ENCODE measurements at regions not wholly inside any gene's neighbourhood (a gene's known extent, or its start where the extent isn't known, plus 50 kb on each side); places are given as distances from the start of the nearest gene placed in this dataset.

DNA sequence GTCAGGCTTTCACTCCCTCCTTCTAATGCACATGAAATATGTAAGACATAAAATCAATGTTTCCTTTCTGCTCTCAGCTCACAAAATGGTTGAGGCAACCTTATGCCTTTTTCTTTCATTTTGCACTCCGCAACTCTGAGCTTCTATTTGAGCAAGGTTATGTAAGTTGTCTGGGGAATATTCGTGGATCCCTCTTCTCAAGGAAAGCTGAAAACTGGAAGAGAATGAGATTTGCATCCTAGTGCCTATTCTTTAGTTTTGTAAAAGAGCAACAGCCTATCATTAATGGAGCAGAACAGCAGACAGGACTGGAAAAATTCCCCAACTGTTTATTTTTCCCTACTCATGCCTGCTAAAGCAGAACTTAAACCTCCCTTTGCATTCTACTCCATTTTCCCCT lies 141.7 kb downstream of the FAM76B start:
- Mint-ChIP-seq H3K27ac (peak overlapping the region; percentile 1 to 70 (median 63)), H3K4me3 (peak overlapping the region in 2 of 4 donors; percentile 48 to 63), H3K27me3 (peaks cover 13% of the 10 kb centered on the region), H3K4me1 (peaks cover 5 to 67% (median 28%) of the 10 kb centered on the region in 4 donors), H3K36me3 (peaks cover 19% of the 10 kb centered on the region), H3K9me3 (peaks cover 0 to 13% (median 3%) of the 10 kb centered on the region in 7 donors)
- H3K9me3 ChIP-seq (ENCODE audit: control insufficient read depth in 2 of 2, low read length in 2 of 2): peaks cover 3 to 7% of the 10 kb centered on the region in 2 experiments
- DNase-seq (no peak), ATAC-seq (ENCODE audit: low read depth in 2 of 2) (no peak)
- no peaks in the 10 kb centered on the region for H3K27me3 ChIP-seq (ENCODE audit: control insufficient read depth, insufficient read depth, low read length)
- H3K27ac ChIP-seq (ENCODE audit: insufficient read depth, low read length, poor library complexity, severe bottlenecking): no peak overlapping the region
- H3K4me3 ChIP-seq (ENCODE audit: low read depth, low read length): no peak overlapping the region
- H3K4me1 ChIP-seq (ENCODE audit: control insufficient read depth, insufficient read depth, low read length, poor library complexity, severe bottlenecking): no peaks in the 10 kb centered on the region
- H3K36me3 ChIP-seq (ENCODE audit: control insufficient read depth, insufficient read depth, low read length): peaks cover 2% of the 10 kb centered on the region

DNA sequence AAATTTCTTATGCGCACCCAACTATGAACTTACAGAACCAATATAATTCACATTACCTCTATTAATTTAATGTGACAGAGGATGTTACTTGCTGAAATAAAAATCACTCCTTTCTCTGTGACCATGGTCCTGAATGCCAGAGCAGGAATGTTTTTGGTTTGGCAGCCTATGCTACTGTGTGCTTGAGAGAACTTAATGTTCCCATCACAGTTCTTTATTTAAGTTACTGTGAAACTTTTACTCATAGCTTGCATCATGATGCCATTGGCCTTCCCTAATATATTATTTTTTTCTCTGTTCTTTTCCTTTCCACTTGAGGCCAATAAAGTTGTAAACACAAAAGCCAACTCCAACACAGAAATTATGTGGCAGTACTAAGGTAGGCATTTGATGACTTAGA lies 142.2 kb downstream of the FAM76B start:
- H3K4me1 Mint-ChIP-seq: peaks cover 5 to 67% (median 31%) of the 10 kb centered on the region in 4 donors
- H3K4me3 Mint-ChIP-seq: no peak overlapping the region
- Histone ChIP-seq H3K27me3 (ENCODE audit: control insufficient read depth, insufficient read depth, low read length) (no peaks in the 10 kb centered on the region), H3K4me3 (ENCODE audit: low read depth, low read length) (no peak overlapping the region), H3K27ac (ENCODE audit: insufficient read depth, low read length, poor library complexity, severe bottlenecking) (no peak overlapping the region), H3K4me1 (ENCODE audit: control insufficient read depth, insufficient read depth, low read length, poor library complexity, severe bottlenecking) (peaks cover under 1% of the 10 kb centered on the region), H3K36me3 (ENCODE audit: control insufficient read depth, insufficient read depth, low read length) (peaks cover 2% of the 10 kb centered on the region), H3K9me3 (ENCODE audit: control insufficient read depth in 2 of 2, low read length in 2 of 2) (peaks cover 3 to 7% of the 10 kb centered on the region in 2 experiments)
- peak overlapping the region; percentile 1 to 70 (median 63) for H3K27ac Mint-ChIP-seq
- no peak for DNase-seq
- H3K9me3 Mint-ChIP-seq: peaks cover 0 to 13% (median 3%) of the 10 kb centered on the region in 7 donors
- H3K36me3 Mint-ChIP-seq: peaks cover 22% of the 10 kb centered on the region
- ATAC-seq (ENCODE audit: low read depth in 2 of 2): no peak
- peaks cover 13% of the 10 kb centered on the region for H3K27me3 Mint-ChIP-seq

DNA sequence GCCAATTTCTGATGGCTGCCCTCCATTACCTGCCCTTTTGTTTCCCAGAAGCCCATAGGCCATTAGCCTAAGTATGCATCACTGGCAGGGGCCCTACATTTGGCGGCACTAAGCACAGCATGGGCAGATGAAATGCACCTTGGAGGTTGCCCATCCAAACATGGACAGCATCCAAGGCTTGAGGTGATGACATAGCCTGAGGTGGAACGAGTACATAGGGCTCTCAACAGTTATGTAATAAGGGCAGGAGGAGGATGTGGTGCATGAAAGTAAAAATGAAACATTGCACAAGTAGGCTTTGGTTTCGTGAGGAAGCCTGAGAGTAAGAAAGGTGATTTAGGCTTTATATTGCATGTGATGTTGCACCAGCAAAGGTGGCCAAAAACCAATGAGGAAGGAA lies 148.1 kb downstream of the FAM76B start:
- Histone ChIP-seq H3K4me3 (ENCODE audit: low read depth, low read length) (peak overlapping the region; percentile 61), H3K9me3 (ENCODE audit: control insufficient read depth in 2 of 2, low read length in 2 of 2) (peaks cover under 1 to 3% of the 10 kb centered on the region in 2 experiments), H3K27me3 (ENCODE audit: control insufficient read depth, insufficient read depth, low read length) (no peaks in the 10 kb centered on the region), H3K27ac (ENCODE audit: insufficient read depth, low read length, poor library complexity, severe bottlenecking) (peak overlapping the region; percentile 80), H3K36me3 (ENCODE audit: control insufficient read depth, insufficient read depth, low read length) (no peaks in the 10 kb centered on the region), H3K4me1 (ENCODE audit: control insufficient read depth, insufficient read depth, low read length, poor library complexity, severe bottlenecking) (peaks cover 14% of the 10 kb centered on the region)
- Mint-ChIP-seq H3K27ac (peak overlapping the region; percentile 93 to 96 (median 94)), H3K27me3 (no peaks in the 10 kb centered on the region), H3K4me3 (peak overlapping the region; percentile 13 to 79 (median 47)), H3K9me3 (peaks cover 0 to 13% (median 4%) of the 10 kb centered on the region in 7 donors), H3K4me1 (peaks cover 9 to 77% (median 31%) of the 10 kb centered on the region in 4 donors), H3K36me3 (peaks cover 26% of the 10 kb centered on the region)
- DNase-seq: peak in 2 of 3 donors; percentile 70 to 92
- peak; percentile 97 to 98 for ATAC-seq (ENCODE audit: low read depth in 2 of 2)

DNA sequence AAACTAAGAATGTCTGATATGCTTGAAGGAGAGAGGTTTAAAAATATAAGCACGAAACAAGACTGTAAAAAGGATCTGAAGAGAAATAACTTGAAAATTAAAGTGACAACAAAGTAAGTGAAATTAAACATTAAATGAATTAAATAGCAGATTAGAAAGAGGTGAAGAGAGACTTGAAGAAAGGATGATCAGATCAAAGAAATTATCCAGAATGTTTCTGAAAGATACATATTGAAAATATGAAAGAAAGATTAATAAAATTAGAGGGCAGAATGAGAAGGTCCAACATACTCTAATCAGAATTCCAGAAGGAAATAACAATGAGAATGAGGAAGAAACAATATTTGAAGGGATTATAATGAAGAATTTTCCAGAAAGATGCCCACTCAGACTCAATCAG lies 151.1 kb downstream of the FAM76B start:
- Histone ChIP-seq H3K27me3 (ENCODE audit: control insufficient read depth, insufficient read depth, low read length) (no peaks in the 10 kb centered on the region), H3K27ac (ENCODE audit: insufficient read depth, low read length, poor library complexity, severe bottlenecking) (no peak overlapping the region), H3K36me3 (ENCODE audit: control insufficient read depth, insufficient read depth, low read length) (no peaks in the 10 kb centered on the region), H3K4me3 (ENCODE audit: low read depth, low read length) (no peak overlapping the region), H3K9me3 (ENCODE audit: control insufficient read depth in 2 of 2, low read length in 2 of 2) (no peaks in the 10 kb centered on the region), H3K4me1 (ENCODE audit: control insufficient read depth, insufficient read depth, low read length, poor library complexity, severe bottlenecking) (peaks cover 14% of the 10 kb centered on the region)
- Mint-ChIP-seq H3K27me3 (no peaks in the 10 kb centered on the region), H3K4me3 (no peak overlapping the region), H3K36me3 (peaks cover 32% of the 10 kb centered on the region), H3K9me3 (peaks cover 0 to 6% (median 3%) of the 10 kb centered on the region in 7 donors), H3K27ac (peak overlapping the region in 1 of 3 donors; percentile 20), H3K4me1 (peaks cover 9 to 68% (median 30%) of the 10 kb centered on the region in 4 donors)
- no peak for DNase-seq
- ATAC-seq (ENCODE audit: low read depth in 2 of 2): no peak

DNA sequence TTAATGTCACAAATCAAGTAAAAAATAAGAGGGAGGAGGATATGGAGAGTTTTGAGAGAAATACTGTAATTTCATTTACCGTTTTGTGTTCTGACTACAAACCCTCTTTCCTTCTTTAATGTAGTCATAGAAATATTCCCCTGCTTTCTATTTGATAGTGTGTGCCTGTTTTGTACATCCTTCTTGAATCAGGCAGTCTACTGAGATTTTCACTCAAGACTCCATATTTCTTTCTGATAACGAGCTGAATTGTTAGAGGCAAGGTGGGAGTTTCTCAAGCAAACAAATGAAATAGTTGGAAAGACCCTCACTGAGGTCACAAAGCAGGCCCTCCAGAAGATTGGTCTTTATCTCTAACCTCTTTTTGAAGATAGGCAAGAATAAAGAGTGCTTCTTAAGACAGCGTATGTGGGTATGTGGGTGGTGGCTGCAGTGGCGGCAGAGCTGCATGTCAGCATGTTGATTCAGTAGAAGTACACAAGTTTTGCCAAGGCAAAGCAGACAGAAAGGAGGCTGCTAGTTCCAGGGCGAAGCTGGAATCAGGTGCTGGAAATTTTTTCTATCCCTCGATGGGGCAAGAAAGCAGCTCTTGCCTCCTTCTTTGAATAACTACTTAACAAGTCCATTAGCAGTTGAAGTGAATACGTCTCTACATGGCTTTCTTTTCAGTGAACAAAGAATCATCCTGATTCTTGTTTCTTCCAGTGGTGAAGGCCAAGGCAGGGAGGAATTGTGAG lies 164.2 kb downstream of the FAM76B start:
- peak in 2 of 3 donors; percentile 29 to 67 for DNase-seq
- peak overlapping the region; percentile 87 to 98 (median 92) for H3K27ac Mint-ChIP-seq
- Histone ChIP-seq H3K9me3 (ENCODE audit: control insufficient read depth in 2 of 2, low read length in 2 of 2) (peaks cover 0 to 3% of the 10 kb centered on the region in 2 experiments), H3K27me3 (ENCODE audit: control insufficient read depth, insufficient read depth, low read length) (no peaks in the 10 kb centered on the region), H3K36me3 (ENCODE audit: control insufficient read depth, insufficient read depth, low read length) (no peaks in the 10 kb centered on the region), H3K4me3 (ENCODE audit: low read depth, low read length) (peak overlapping the region; percentile 51), H3K27ac (ENCODE audit: insufficient read depth, low read length, poor library complexity, severe bottlenecking) (peak overlapping the region; percentile 70), H3K4me1 (ENCODE audit: control insufficient read depth, insufficient read depth, low read length, poor library complexity, severe bottlenecking) (peaks cover 12% of the 10 kb centered on the region)
- peaks cover 0 to 12% (median 3%) of the 10 kb centered on the region in 7 donors for H3K9me3 Mint-ChIP-seq
- H3K4me3 Mint-ChIP-seq: peak overlapping the region; percentile 41 to 74 (median 66)
- H3K36me3 Mint-ChIP-seq: peaks cover 3% of the 10 kb centered on the region
- H3K4me1 Mint-ChIP-seq: peaks cover 0 to 24% (median 9%) of the 10 kb centered on the region in 4 donors
- no peaks in the 10 kb centered on the region for H3K27me3 Mint-ChIP-seq
- ATAC-seq (ENCODE audit: low read depth in 2 of 2): peak; percentile 61 to 77

DNA sequence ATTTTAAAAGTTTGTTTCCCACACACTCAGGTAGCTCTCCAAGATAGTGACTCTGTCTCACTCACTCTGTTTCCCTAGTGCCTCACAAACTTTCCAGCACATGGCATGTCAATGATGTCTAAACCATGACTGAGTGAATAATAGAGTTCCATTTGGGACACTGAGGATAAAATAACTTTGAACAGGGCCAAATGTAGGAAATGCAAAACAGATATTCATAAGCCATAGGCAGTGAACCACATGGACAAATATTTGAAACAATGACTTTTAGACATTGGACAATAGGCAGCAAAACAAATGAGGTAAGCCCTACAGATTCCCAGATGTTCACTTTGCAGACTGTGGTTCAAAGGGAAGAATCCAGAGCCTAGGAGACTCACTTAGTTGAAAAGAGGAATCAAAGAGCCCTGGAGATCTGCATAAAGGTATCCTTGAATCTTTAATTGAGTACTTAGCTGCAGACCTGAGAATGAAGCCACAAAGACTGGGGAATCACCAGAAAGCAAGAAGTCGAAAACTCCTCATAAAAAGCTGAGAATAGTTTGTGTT lies 173.3 kb downstream of the FAM76B start:
- no peaks in the 10 kb centered on the region for H3K27me3 ChIP-seq (ENCODE audit: control insufficient read depth, insufficient read depth, low read length)
- peaks cover 9 to 12% of the 10 kb centered on the region in 2 experiments for H3K9me3 ChIP-seq (ENCODE audit: control insufficient read depth in 2 of 2, low read length in 2 of 2)
- no peak overlapping the region for H3K4me3 Mint-ChIP-seq
- H3K4me1 Mint-ChIP-seq: peaks cover 7 to 54% (median 16%) of the 10 kb centered on the region in 4 donors
- peaks cover 36% of the 10 kb centered on the region for H3K36me3 Mint-ChIP-seq
- no peaks in the 10 kb centered on the region for H3K36me3 ChIP-seq (ENCODE audit: control insufficient read depth, insufficient read depth, low read length)
- peak overlapping the region; percentile 2 to 85 (median 12) for H3K27ac Mint-ChIP-seq
- no peak overlapping the region for H3K4me3 ChIP-seq (ENCODE audit: low read depth, low read length)
- peaks cover 5% of the 10 kb centered on the region for H3K27me3 Mint-ChIP-seq
- H3K9me3 Mint-ChIP-seq: peaks cover 0 to 20% (median 9%) of the 10 kb centered on the region in 7 donors
- no peak overlapping the region for H3K27ac ChIP-seq (ENCODE audit: insufficient read depth, low read length, poor library complexity, severe bottlenecking)
- ATAC-seq (ENCODE audit: low read depth in 2 of 2) (no peak), DNase-seq (no peak)
- peaks cover 5% of the 10 kb centered on the region for H3K4me1 ChIP-seq (ENCODE audit: control insufficient read depth, insufficient read depth, low read length, poor library complexity, severe bottlenecking)

DNA sequence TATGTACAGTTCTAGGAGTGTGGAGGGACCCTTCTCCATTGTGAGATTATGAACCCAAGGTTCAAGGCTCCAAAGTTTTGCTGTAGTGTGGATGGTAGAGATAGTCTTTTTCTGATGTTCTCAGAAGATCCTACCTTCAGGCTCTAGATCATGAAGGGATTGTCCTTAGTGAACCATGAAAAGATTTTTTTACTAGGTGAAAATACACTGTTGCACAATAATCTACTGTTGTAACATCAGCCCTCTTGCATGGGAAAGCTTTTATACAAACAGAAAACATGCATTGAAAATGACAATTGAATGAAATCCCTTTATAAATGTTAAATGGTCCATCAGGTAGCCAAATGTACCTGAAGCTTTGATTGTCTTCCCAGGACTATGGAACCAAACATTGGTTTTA lies 177.8 kb downstream of the FAM76B start:
- ATAC-seq (ENCODE audit: low read depth in 2 of 2) (no peak), DNase-seq (no peak)
- Histone ChIP-seq H3K27me3 (ENCODE audit: control insufficient read depth, insufficient read depth, low read length) (no peaks in the 10 kb centered on the region), H3K36me3 (ENCODE audit: control insufficient read depth, insufficient read depth, low read length) (no peaks in the 10 kb centered on the region), H3K9me3 (ENCODE audit: control insufficient read depth in 2 of 2, low read length in 2 of 2) (no peaks in the 10 kb centered on the region), H3K4me3 (ENCODE audit: low read depth, low read length) (no peak overlapping the region), H3K4me1 (ENCODE audit: control insufficient read depth, insufficient read depth, low read length, poor library complexity, severe bottlenecking) (peaks cover 5% of the 10 kb centered on the region), H3K27ac (ENCODE audit: insufficient read depth, low read length, poor library complexity, severe bottlenecking) (no peak overlapping the region)
- Mint-ChIP-seq H3K27ac (no peak overlapping the region), H3K9me3 (peaks cover 0 to 2% (median 0%) of the 10 kb centered on the region in 7 donors), H3K27me3 (peaks cover 11% of the 10 kb centered on the region), H3K4me1 (peaks cover under 1 to 42% (median 8%) of the 10 kb centered on the region in 4 donors), H3K36me3 (peaks cover 28% of the 10 kb centered on the region), H3K4me3 (no peak overlapping the region)

Measured in CD4-positive, CD25-positive, alpha-beta regulatory T cell (primary cell).